Prostate gland (tissue), 2 donors: ENCODE measurements at regions not wholly inside any gene's neighbourhood (a gene's known extent, or its start where the extent isn't known, plus 50 kb on each side); places are given as distances from the start of the nearest gene placed in this dataset.
"Not testable (repeated sequence)": the region's sequence is repeated elsewhere in the genome, so short reads cannot be mapped to it uniquely, and the experiment has no call there.

ENCODE experiments used
- DNase-seq: peaks from one replicate; pipeline ENCODE4 v3.0.0-alpha.2; 2019; ENCODE audit warnings: low spot score
- H3K27ac ChIP-seq, 2 donors: fragments of 200-600 bp; sonication (generic); 2 replicates each; pipeline ENCODE4 v1.5.1; 2017 to 2019
- H3K27me3 ChIP-seq: fragments of 200-600 bp; sonication (generic); replicated peaks from 2 replicates; pipeline ENCODE4 v1.5.1; 2019; ENCODE audit not compliant: insufficient read depth
- H3K36me3 ChIP-seq, 2 donors: fragments of 200-600 bp; sonication (generic); 1 replicate in 1 of 2; 2 replicates in 1 of 2; pipeline versions ENCODE4 v1.5.1 to v1.8.1; 2017 to 2019
- H3K4me1 ChIP-seq: fragments of 200-600 bp; sonication (generic); replicated peaks from 2 replicates; pipeline ENCODE4 v1.5.1; 2019
- H3K4me3 ChIP-seq, 2 donors: fragments of 200-600 bp; sonication (generic); 2 replicates each; pipeline ENCODE4 v1.5.1; 2017 to 2019
- H3K9me3 ChIP-seq: fragments of 200-600 bp; sonication (generic); 2 replicates; pipeline ENCODE4 v1.5.1; 2017
- POLR2A ChIP-seq: fragments of 450-650 bp; IDR thresholded peaks from one replicate; pipeline ENCODE4 v1.6.1; 2016; ENCODE audit warnings: antibody characterized with exemption, mild to moderate bottlenecking
- POLR2AphosphoS5 ChIP-seq: sonication (generic); formaldehyde crosslinking; IDR thresholded peaks from one replicate; pipeline ENCODE4 v1.6.1; 2017; ENCODE audit warnings: antibody characterized with exemption
- WGBS: methylation state at CpG from one replicate; pipeline ENCODE4 v1.1.5; 2018; 5-methylcytosine and 5-hydroxymethylcytosine counted together
- intact Hi-C: fragments of 100-400 bp; cut with DNase I; formaldehyde crosslinking; loops from one replicate; pipeline ENCODE4 v1.14.2; 2022
- TF ChIP-seq, protein P1 (sequence below), 4 experiments: fragments of 200-600 bp in 2 of 4; fragments of 450-650 bp in 2 of 4; sonication (generic) in 2 of 4; IDR thresholded peaks; 1 replicate in 3 of 4; 2 replicates in 1 of 4; pipeline ENCODE4 v1.5.1; 2016 to 2019; ENCODE audit warnings: antibody characterized with exemption in 4 of 4, mild to moderate bottlenecking in 2 of 4, moderate library complexity in 2 of 4

DNA sequence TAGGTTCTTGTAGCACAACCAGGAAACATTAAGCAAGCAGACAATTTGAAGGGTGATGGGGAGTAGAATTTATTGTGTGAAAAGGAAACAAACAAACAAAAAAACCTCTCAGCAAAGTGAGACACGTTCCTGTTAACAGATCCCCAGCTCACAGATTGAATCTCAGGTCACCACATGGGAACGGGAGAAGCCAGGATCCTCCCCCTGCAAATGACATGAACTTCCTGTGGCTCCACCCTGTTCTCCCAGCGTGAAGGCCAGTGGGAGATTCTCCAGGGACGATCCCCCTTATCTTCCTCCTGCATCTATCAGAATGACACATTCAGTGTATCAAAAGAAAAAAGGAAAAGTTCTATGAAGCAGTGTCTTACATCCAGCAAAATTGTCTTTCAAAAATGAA is 1488.1 kb downstream of the OTOL1 start:
- intact Hi-C loops, result no loop called here
- no peaks in the 10 kb centered on the region for H3K27me3 ChIP-seq
- H3K9me3 ChIP-seq, result no peaks in the 10 kb centered on the region
- no peaks in the 10 kb centered on the region for H3K36me3 ChIP-seq
- H3K4me3 ChIP-seq, result no peak overlapping the region
- DNase-seq, result no peak
- no peak overlapping the region for H3K27ac ChIP-seq
- WGBS, result 15% methylated on average over 4 of the region's 4 CpGs
- no peaks in the 10 kb centered on the region for H3K4me1 ChIP-seq
- no peak for TF ChIP-seq POLR2A

DNA sequence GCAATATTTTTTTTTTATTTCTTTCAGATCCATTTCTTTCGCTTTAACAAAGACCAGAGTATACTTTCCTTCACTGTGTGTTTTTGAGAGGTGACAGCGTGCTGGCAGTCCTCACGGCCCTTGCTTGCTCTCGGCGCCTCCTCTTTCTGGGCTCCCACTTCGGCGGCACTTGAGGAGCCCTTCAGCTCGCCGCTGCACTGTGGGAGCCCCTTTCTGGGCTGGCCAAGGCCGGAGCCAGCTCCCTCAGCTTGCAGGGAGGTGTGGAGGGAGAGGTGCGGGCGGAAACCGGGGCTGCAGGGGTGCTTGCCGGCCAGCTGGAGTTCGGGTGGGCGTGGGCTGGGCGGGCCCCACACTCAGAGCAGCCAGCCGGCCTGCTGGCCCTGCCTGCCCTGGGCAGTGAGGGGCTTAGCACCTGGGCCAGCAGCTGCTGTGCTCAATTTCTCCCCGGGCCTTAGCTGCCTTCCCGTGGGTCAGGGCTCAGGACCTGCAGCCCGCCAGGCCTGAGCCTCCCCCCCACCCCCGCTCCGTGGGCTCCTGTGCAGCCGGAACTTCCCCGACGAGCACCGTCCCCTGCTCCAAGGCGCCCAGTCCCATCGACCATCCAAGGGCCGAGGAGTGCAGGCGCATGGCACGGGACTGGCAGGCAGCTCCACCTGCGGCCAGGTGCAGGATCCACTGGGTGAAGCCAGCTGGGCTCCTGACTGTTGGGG is 1490.6 kb downstream of the OTOL1 start:
- H3K27ac ChIP-seq, intact Hi-C loops, H3K36me3 ChIP-seq, H3K9me3 ChIP-seq, DNase-seq, H3K27me3 ChIP-seq, H3K4me3 ChIP-seq, H3K4me1 ChIP-seq: not testable (repeated sequence)
- WGBS, result 91% methylated on average over 30 of the region's 33 CpGs

DNA sequence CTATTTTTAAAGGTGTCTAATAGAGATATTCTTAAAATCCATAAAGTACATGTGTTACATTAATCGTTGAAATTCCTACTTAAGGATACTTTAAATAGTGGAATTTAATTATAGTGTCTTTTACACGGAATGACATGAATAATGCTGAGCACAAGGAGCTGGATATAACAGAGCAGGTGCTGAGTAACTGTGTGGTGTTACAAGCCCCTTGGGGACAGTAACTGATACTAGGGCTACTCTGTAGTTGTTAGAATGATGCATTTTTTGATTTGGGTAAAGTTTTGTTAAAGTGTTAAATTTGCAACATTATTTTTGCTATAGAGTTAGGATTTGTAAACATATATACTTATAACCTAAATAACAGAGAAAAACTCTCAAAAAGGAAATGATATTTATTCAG is 1496.1 kb downstream of the OTOL1 start:
- DNase-seq, result no peak
- TF ChIP-seq POLR2AphosphoS5, result no peak
- TF ChIP-seq POLR2A, result no peak
- TF ChIP-seq, protein P1, sequence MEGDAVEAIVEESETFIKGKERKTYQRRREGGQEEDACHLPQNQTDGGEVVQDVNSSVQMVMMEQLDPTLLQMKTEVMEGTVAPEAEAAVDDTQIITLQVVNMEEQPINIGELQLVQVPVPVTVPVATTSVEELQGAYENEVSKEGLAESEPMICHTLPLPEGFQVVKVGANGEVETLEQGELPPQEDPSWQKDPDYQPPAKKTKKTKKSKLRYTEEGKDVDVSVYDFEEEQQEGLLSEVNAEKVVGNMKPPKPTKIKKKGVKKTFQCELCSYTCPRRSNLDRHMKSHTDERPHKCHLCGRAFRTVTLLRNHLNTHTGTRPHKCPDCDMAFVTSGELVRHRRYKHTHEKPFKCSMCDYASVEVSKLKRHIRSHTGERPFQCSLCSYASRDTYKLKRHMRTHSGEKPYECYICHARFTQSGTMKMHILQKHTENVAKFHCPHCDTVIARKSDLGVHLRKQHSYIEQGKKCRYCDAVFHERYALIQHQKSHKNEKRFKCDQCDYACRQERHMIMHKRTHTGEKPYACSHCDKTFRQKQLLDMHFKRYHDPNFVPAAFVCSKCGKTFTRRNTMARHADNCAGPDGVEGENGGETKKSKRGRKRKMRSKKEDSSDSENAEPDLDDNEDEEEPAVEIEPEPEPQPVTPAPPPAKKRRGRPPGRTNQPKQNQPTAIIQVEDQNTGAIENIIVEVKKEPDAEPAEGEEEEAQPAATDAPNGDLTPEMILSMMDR (IDR thresholded peaks at IDR 0.05), result no peak
- Histone ChIP-seq H3K4me3 (no peak overlapping the region), H3K4me1 (no peaks in the 10 kb centered on the region), H3K36me3 (no peaks in the 10 kb centered on the region), H3K27ac (no peak overlapping the region), H3K27me3 (no peaks in the 10 kb centered on the region), H3K9me3 (no peaks in the 10 kb centered on the region)
- WGBS, result 85% methylated on average over 2 of the region's 2 CpGs
- intact Hi-C loops, result no loop called here

DNA sequence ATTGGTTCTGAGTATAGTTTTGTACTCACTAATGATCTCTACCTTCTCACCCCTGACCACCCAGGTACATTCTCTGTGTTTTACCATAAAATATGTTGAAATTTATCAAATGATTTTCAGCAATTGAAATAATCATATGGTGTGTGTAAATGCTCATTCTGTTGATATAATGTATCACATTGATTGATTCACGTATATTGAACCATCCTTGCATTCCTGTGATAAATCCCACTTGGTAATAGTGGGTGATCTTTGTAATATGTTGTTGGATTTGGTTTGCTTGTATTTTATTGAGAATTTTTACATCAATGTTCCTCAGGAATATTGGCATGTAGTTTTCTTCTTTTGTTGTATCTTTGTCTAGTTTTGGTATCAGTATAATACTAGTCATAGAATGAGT is 1497.6 kb downstream of the OTOL1 start:
- Histone ChIP-seq H3K4me3 (no peak overlapping the region), H3K27ac (no peak overlapping the region), H3K36me3 (no peaks in the 10 kb centered on the region), H3K9me3 (no peaks in the 10 kb centered on the region), H3K27me3 (no peaks in the 10 kb centered on the region), H3K4me1 (no peaks in the 10 kb centered on the region)
- WGBS, result 0% methylated on average over 1 of the region's 1 CpG
- intact Hi-C loops, result no loop called here
- TF ChIP-seq, protein P1 (IDR thresholded peaks at IDR 0.05), result no peak
- TF ChIP-seq POLR2AphosphoS5 (no peak), POLR2A (no peak)
- no peak for DNase-seq

DNA sequence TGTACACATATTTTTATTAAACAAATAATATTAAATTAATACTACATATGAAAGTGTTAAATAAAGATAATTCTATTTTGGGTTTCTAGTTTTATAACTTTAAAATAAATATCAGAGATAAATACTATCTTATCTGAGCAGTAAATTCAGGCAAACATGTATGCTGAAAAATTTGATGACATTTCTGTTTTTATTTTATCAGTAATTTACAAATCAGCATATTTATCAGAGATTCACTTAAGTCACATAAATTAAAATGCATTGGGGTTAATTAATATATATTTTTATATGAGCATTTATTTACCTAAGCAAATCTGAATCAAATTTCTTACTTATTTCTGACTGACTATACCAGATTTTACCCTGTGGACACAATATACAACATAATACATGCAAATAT is 1499.8 kb downstream of the OTOL1 start:
- H3K36me3 ChIP-seq, result no peaks in the 10 kb centered on the region
- DNase-seq, result no peak
- TF ChIP-seq POLR2AphosphoS5 (no peak), POLR2A (no peak)
- TF ChIP-seq, protein P1 (IDR thresholded peaks at IDR 0.05), result no peak
- intact Hi-C loops, result no loop called here
- no peaks in the 10 kb centered on the region for H3K27me3 ChIP-seq
- H3K4me1 ChIP-seq, result no peaks in the 10 kb centered on the region
- H3K9me3 ChIP-seq, result no peaks in the 10 kb centered on the region
- no peak overlapping the region for H3K27ac ChIP-seq
- no peak overlapping the region for H3K4me3 ChIP-seq

GRCh38 chr3:162998205-162998604 is 1501.6 kb downstream of the OTOL1 start:
- Histone ChIP-seq H3K36me3 (no peaks in the 10 kb centered on the region), H3K4me1 (no peaks in the 10 kb centered on the region), H3K4me3 (no peak overlapping the region), H3K27ac (no peak overlapping the region), H3K9me3 (no peaks in the 10 kb centered on the region), H3K27me3 (no peaks in the 10 kb centered on the region)
- intact Hi-C loops, result no loop called here
- no peak for DNase-seq
- TF ChIP-seq POLR2A (no peak), POLR2AphosphoS5 (no peak)
- TF ChIP-seq, protein P1 (IDR thresholded peaks at IDR 0.05), result no peak
